H9 (cell line): ENCODE measurements at regions not wholly inside any gene's neighbourhood (a gene's known extent, or its start where the extent isn't known, plus 50 kb on each side); places are given as distances from the start of the nearest gene placed in this dataset.

Experiments used
- DNase-seq: peaks from one replicate; pipeline ENCODE4 v3.0.0-alpha.2; 2017
- H2AFZ ChIP-seq: one replicate; pipeline ENCODE4 v1.6.1; 2013; ENCODE audit warnings: mild to moderate bottlenecking, low read length, control low read depth, moderate library complexity
- H2AK5ac ChIP-seq: 2 replicates; pipeline ENCODE4 v1.6.1; 2013; ENCODE audit warnings: low read length, control low read depth, mixed read lengths; ENCODE audit not compliant: insufficient read length
- H2BK120ac ChIP-seq: one replicate; pipeline ENCODE4 v1.6.1; 2013; ENCODE audit warnings: low read depth, mild to moderate bottlenecking, low read length, control low read depth, inconsistent platforms; ENCODE audit not compliant: poor library complexity, severe bottlenecking
- H2BK12ac ChIP-seq: 2 replicates; pipeline ENCODE4 v1.6.1; 2013; ENCODE audit warnings: low read length, control low read depth, mixed read lengths, low read depth; ENCODE audit not compliant: insufficient read length
- H2BK15ac ChIP-seq: 2 replicates; pipeline ENCODE4 v1.6.1; 2013; ENCODE audit warnings: low read depth, low read length, control low read depth
- H2BK20ac ChIP-seq: one replicate; pipeline ENCODE4 v1.6.1; 2013; ENCODE audit warnings: low read depth, mild to moderate bottlenecking, low read length, control low read depth, inconsistent platforms; ENCODE audit not compliant: poor library complexity, severe bottlenecking
- H2BK5ac ChIP-seq: 2 replicates; pipeline ENCODE4 v1.6.1; 2013; ENCODE audit warnings: low read length, control low read depth, mixed read lengths; ENCODE audit not compliant: insufficient read length
- H3K14ac ChIP-seq: 2 replicates; pipeline ENCODE4 v1.6.1; 2013; ENCODE audit warnings: low read length, control low read depth; ENCODE audit not compliant: insufficient read depth
- H3K18ac ChIP-seq: 2 replicates; pipeline ENCODE4 v1.6.1; 2013; ENCODE audit warnings: low read depth, mild to moderate bottlenecking, mixed read lengths, low read length, control low read depth; ENCODE audit not compliant: insufficient read length
- H3K23ac ChIP-seq: 2 replicates; pipeline ENCODE4 v1.6.1; 2013; ENCODE audit warnings: low read length, control low read depth, mixed read lengths, low read depth; ENCODE audit not compliant: insufficient read length
- H3K23me2 ChIP-seq: 2 replicates; pipeline ENCODE4 v1.6.1; 2013; ENCODE audit warnings: low read depth, mild to moderate bottlenecking, mixed read lengths, low read length, control low read depth; ENCODE audit not compliant: insufficient read length, poor library complexity, severe bottlenecking
- H3K27ac ChIP-seq: 2 replicates; pipeline ENCODE4 v1.5.1; 2013; ENCODE audit warnings: low read length, control low read depth, mixed read lengths, low read depth; ENCODE audit not compliant: insufficient read length
- H3K27me3 ChIP-seq: 2 replicates; pipeline ENCODE4 v1.6.1; 2013; ENCODE audit warnings: low read length, control low read depth, inconsistent platforms; ENCODE audit not compliant: insufficient read depth
- H3K4ac ChIP-seq: 2 replicates; pipeline ENCODE4 v1.6.1; 2013; ENCODE audit warnings: low read depth, mild to moderate bottlenecking, control low read depth, inconsistent platforms, low read length, moderate library complexity
- H3K4me1 ChIP-seq: 2 replicates; pipeline ENCODE4 v1.6.1; 2013; ENCODE audit warnings: low read length, control low read depth, inconsistent platforms; ENCODE audit not compliant: insufficient read depth
- H3K4me2 ChIP-seq: 2 replicates; pipeline ENCODE4 v1.6.1; 2013; ENCODE audit warnings: low read length, control low read depth, mixed read lengths; ENCODE audit not compliant: insufficient read length, insufficient read depth
- H3K56ac ChIP-seq: 2 replicates; pipeline ENCODE4 v1.6.1; 2013; ENCODE audit warnings: low read depth, mild to moderate bottlenecking, mixed read lengths, low read length, control low read depth; ENCODE audit not compliant: insufficient read length
- H3K79me1 ChIP-seq: 2 replicates; pipeline ENCODE4 v1.6.1; 2013; ENCODE audit warnings: low read depth, mild to moderate bottlenecking, moderate library complexity, low read length, control low read depth, inconsistent platforms; ENCODE audit not compliant: insufficient read depth, poor library complexity, severe bottlenecking
- H3K79me2 ChIP-seq: 2 replicates; pipeline ENCODE4 v1.6.1; 2013; ENCODE audit warnings: low read length, control low read depth, inconsistent platforms; ENCODE audit not compliant: insufficient read depth
- H3K9ac ChIP-seq: 2 replicates; pipeline ENCODE4 v1.6.1; 2013; ENCODE audit warnings: low read length, control low read depth, mixed read lengths; ENCODE audit not compliant: insufficient read length; ENCODE audit errors: extremely low read depth
- H3K9me3 ChIP-seq: one replicate; pipeline ENCODE4 v1.6.1; 2013; ENCODE audit warnings: low read depth, low read length, inconsistent platforms; ENCODE audit not compliant: control insufficient read depth
- H3T11ph ChIP-seq: one replicate; pipeline ENCODE4 v1.6.1; 2013; ENCODE audit warnings: mild to moderate bottlenecking, low read length, control low read depth, inconsistent platforms
- H4K20me1 ChIP-seq: one replicate; pipeline ENCODE4 v1.6.1; 2013; ENCODE audit not compliant: control insufficient read depth, insufficient read length, insufficient read depth
- H4K5ac ChIP-seq: 2 replicates; pipeline ENCODE4 v1.6.1; 2013; ENCODE audit warnings: low read depth, mild to moderate bottlenecking, mixed read lengths, low read length, control low read depth; ENCODE audit not compliant: insufficient read length
- H4K8ac ChIP-seq: replicated peaks from 2 replicates; pipeline ENCODE4 v1.6.1; 2013; ENCODE audit warnings: low read length, control low read depth, mixed read lengths, low read depth; ENCODE audit not compliant: insufficient read length
- H4K91ac ChIP-seq: 2 replicates; pipeline ENCODE4 v1.6.1; 2013; ENCODE audit warnings: low read depth, mild to moderate bottlenecking, moderate library complexity, mixed read lengths, low read length, control low read depth; ENCODE audit not compliant: insufficient read length
- H3K27ac Mint-ChIP-seq, 3 experiments: 2 replicates in 2 of 3; 3 replicates in 1 of 3; pipeline ENCODE4 v1.8.0; 2020 to 2021; ENCODE audit warnings: mixed read lengths in 3 of 3, mild to moderate bottlenecking in 1 of 3, moderate library complexity in 1 of 3
- H3K27me3 Mint-ChIP-seq: 2 replicates; pipeline ENCODE4 v1.8.0; 2021; ENCODE audit warnings: low read depth, mild to moderate bottlenecking, moderate library complexity, mixed read lengths
- H3K36me3 Mint-ChIP-seq, 3 experiments: 2 replicates in 2 of 3; 3 replicates in 1 of 3; pipeline ENCODE4 v1.8.0; 2020 to 2021; ENCODE audit warnings: low read depth in 3 of 3, mixed read lengths in 3 of 3; ENCODE audit not compliant: insufficient read depth in 1 of 3
- H3K4me1 Mint-ChIP-seq, 2 experiments: 2 replicates each; pipeline ENCODE4 v1.8.0; 2020; ENCODE audit warnings: mixed read lengths in 2 of 2
- H3K4me3 Mint-ChIP-seq, 2 experiments: 2 replicates in 1 of 2; 3 replicates in 1 of 2; pipeline ENCODE4 v1.8.0; 2020 to 2021; ENCODE audit warnings: mild to moderate bottlenecking in 2 of 2, mixed read lengths in 2 of 2, moderate library complexity in 1 of 2
- H3K9me3 Mint-ChIP-seq, 2 experiments: 2 replicates in 1 of 2; 3 replicates in 1 of 2; pipeline ENCODE4 v1.8.0; 2020; ENCODE audit warnings: mild to moderate bottlenecking in 2 of 2, mixed read lengths in 2 of 2, moderate library complexity in 1 of 2
- CTCF ChIP-seq: fragments of 200-600 bp; sonication (generic); conservative IDR thresholded peaks from 3 replicates; pipeline ENCODE4 v1.8.0; 2021; ENCODE audit warnings: antibody characterized with exemption, mild to moderate bottlenecking
- WGBS: extraction: QIAGEN DNeasy Blood & Tissue Kit; methylation state at CpG from one replicate; pipeline ENCODE4 v1.1.7; 2013; ENCODE audit warnings: missing lambda C conversion rate, low lambda C conversion rate, mixed read lengths; ENCODE audit not compliant: insufficient read length; ENCODE audit errors: extremely low coverage; 5-methylcytosine and 5-hydroxymethylcytosine counted together

- H2AFZ ChIP-seq = no peak overlapping the region
- no peak overlapping the region for H4K8ac ChIP-seq
- H3K27ac ChIP-seq = no peak overlapping the region
- H2BK120ac ChIP-seq = no peak overlapping the region
- H4K5ac ChIP-seq = no peak overlapping the region
- Mint-ChIP-seq H3K9me3 (no peaks in the 10 kb centered on the region), H3K4me1 (peaks cover 4 to 8% of the 10 kb centered on the region in 2 experiments; a peak in 3 of 4 replicates), H3K4me3 (no peak overlapping the region), H3K27me3 (no peaks in the 10 kb centered on the region; the same call in 1 of the 2 replicates), H3K36me3 (peaks cover 0 to 2% (median 0%) of the 10 kb centered on the region in 3 experiments; a peak in 1 of 7 replicates), H3K27ac (peak overlapping the region in 1 of 3 experiments; percentile 85; a peak in 1 of 7 replicates)
- no peak overlapping the region for H3K9ac ChIP-seq
- no peak for DNase-seq
- H3K18ac ChIP-seq = no peak overlapping the region
- H2BK5ac ChIP-seq = no peak overlapping the region
- H4K91ac ChIP-seq = no peak overlapping the region
- H2BK15ac ChIP-seq = no peak overlapping the region
- H3K4me1 ChIP-seq = no peaks in the 10 kb centered on the region; the same call in 1 of the 2 replicates
- no peak overlapping the region for H3K56ac ChIP-seq
- no peak overlapping the region for H3K14ac ChIP-seq
- H3K4ac ChIP-seq = no peak overlapping the region
- H2BK20ac ChIP-seq = no peak overlapping the region
- WGBS = 100% methylated on average over 1 of the region's 4 CpGs
- no peak overlapping the region for H3T11ph ChIP-seq
- H4K20me1 ChIP-seq = no peaks in the 10 kb centered on the region
- H2BK12ac ChIP-seq = no peak overlapping the region
- H3K9me3 ChIP-seq = no peaks in the 10 kb centered on the region
- H2AK5ac ChIP-seq = no peak overlapping the region
- H3K79me1 ChIP-seq = no peaks in the 10 kb centered on the region
- no peak for TF ChIP-seq CTCF
- H3K27me3 ChIP-seq = no peaks in the 10 kb centered on the region
- no peaks in the 10 kb centered on the region for H3K79me2 ChIP-seq
- H3K4me2 ChIP-seq = no peak overlapping the region
- H3K23me2 ChIP-seq = no peaks in the 10 kb centered on the region
- no peak overlapping the region for H3K23ac ChIP-seq
Measured at GRCh38 chr14:65910108-65910786, 497.7 kb downstream of the FUT8 start.
